SK-N-MC (cell line): ENCODE measurements at regions not wholly inside any gene's neighbourhood (a gene's known extent, or its start where the extent isn't known, plus 50 kb on each side); places are given as distances from the start of the nearest gene placed in this dataset.

Experiments used
- EZH2 ChIP-seq: fragments of 200-600 bp; sonication (generic); IDR thresholded peaks from one replicate; pipeline ENCODE4 v1.6.1; 2017; ENCODE audit warnings: antibody characterized with exemption
- FOXP2 ChIP-seq: optimal IDR thresholded peaks from 2 replicates; pipeline ENCODE3; 2011; ENCODE audit warnings: mild to moderate bottlenecking, moderate library complexity; ENCODE audit not compliant: insufficient read depth; ENCODE audit errors: extremely low read length, control extremely low read depth
- POLR2AphosphoS5 ChIP-seq: IDR thresholded peaks from 2 replicates; pipeline ENCODE4 v1.6.1; 2012; ENCODE audit warnings: mild to moderate bottlenecking, low read depth, low read length, borderline replicate concordance

- TF ChIP-seq POLR2AphosphoS5 (no peak), EZH2 (no peak), FOXP2 (no peak)
Measured at GRCh38 chr14:78075555-78076277, 94.5 kb upstream of the NRXN3 start.
